HUES6 (cell line): ENCODE measurements at regions not wholly inside any gene's neighbourhood (a gene's known extent, or its start where the extent isn't known, plus 50 kb on each side); places are given as distances from the start of the nearest gene placed in this dataset.

ENCODE experiments used
- H3K27ac ChIP-seq: 2 replicates; pipeline ENCODE4 v1.7.0; 2013; ENCODE audit warnings: low read depth, mild to moderate bottlenecking, low read length, inconsistent platforms
- H3K27me3 ChIP-seq: 2 replicates; pipeline ENCODE4 v1.6.1; 2013; ENCODE audit warnings: low read length; ENCODE audit not compliant: control insufficient read depth, insufficient read depth
- H3K36me3 ChIP-seq: 2 replicates; pipeline ENCODE4 v1.6.1; 2013; ENCODE audit warnings: low read length; ENCODE audit not compliant: control insufficient read depth, insufficient read depth
- H3K4me1 ChIP-seq: 2 replicates; pipeline ENCODE4 v1.6.1; 2013; ENCODE audit warnings: low read length; ENCODE audit not compliant: control insufficient read depth, insufficient read depth
- H3K4me3 ChIP-seq: 2 replicates; pipeline ENCODE4 v1.5.1; 2013; ENCODE audit warnings: low read depth, low read length
- H3K9ac ChIP-seq: one replicate; pipeline ENCODE4 v1.6.1; 2013; ENCODE audit warnings: mild to moderate bottlenecking, low read length
- H3K9me3 ChIP-seq: 2 replicates; pipeline ENCODE4 v1.6.1; 2013; ENCODE audit warnings: low read depth, low read length; ENCODE audit not compliant: control insufficient read depth, insufficient read depth

DNA sequence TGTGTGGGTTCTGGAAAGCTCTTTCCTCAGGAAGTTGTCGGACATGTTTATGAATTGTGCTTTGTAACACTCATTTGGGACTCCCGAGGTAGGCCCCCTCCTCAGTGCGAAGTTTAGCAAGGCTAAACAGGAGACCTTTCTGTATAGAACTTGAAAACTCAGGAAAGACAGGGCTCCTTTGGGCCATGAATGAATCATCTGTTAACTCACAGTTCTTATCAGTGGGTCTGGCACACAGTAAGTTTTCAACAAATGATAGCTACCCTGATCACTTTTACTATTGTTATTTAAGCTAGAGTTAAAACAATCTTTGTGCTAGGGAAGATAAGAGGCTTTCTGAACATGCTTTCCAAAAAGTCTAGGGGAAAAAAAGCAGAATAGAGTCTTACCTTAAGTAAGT, 430.5 kb upstream of the ETAA1 start:
- Histone ChIP-seq H3K27me3 (no peaks in the 10 kb centered on the region), H3K9ac (no peak overlapping the region), H3K27ac (no peak overlapping the region), H3K4me1 (peaks cover 13% of the 10 kb centered on the region), H3K36me3 (no peaks in the 10 kb centered on the region), H3K4me3 (no peak overlapping the region), H3K9me3 (no peaks in the 10 kb centered on the region)

DNA sequence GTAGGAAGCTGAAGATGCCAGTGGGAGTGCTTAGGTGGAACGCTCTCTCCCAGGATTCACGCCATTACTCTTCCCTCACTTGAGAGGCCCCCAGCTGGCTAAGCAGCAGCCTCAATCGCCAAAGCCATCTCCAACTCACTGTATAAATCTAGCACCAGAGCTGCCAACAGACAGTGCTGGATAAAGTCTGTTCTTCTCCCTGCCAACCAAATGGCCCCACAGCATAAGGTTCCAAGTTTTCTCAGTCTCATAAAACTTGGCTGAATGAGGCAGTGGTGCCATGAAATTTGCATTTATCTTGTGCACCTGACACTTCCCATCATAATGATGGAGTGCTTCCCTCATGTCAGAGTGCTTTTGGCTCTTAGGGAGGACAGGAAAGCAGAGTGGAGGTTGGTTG, 428.2 kb upstream of the ETAA1 start:
- Histone ChIP-seq H3K9me3 (no peaks in the 10 kb centered on the region), H3K4me1 (no peaks in the 10 kb centered on the region), H3K27me3 (no peaks in the 10 kb centered on the region), H3K9ac (no peak overlapping the region), H3K36me3 (no peaks in the 10 kb centered on the region), H3K4me3 (no peak overlapping the region), H3K27ac (no peak overlapping the region)

DNA sequence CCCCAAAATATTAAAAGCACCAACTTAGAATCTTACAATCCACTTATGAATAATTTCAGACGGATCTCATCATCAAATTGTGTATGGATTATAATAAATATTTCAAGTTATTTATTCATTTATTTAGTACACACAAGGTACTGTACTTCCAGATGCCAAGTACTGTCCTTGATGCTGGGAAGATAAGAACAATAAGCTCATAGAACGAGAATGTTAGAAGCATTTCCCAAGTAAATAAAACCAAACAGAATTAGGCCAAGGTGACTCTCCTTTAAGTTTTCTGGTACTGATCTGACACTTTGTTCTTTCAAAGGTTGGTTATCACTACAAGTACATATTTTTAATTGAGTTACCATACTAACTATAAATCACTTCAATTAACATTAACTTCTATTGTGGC, 416.1 kb upstream of the ETAA1 start:
- H3K9ac ChIP-seq = no peak overlapping the region
- H3K27ac ChIP-seq = no peak overlapping the region
- H3K27me3 ChIP-seq = no peaks in the 10 kb centered on the region
- no peaks in the 10 kb centered on the region for H3K36me3 ChIP-seq
- H3K4me1 ChIP-seq = no peaks in the 10 kb centered on the region
- no peaks in the 10 kb centered on the region for H3K9me3 ChIP-seq
- no peak overlapping the region for H3K4me3 ChIP-seq

DNA sequence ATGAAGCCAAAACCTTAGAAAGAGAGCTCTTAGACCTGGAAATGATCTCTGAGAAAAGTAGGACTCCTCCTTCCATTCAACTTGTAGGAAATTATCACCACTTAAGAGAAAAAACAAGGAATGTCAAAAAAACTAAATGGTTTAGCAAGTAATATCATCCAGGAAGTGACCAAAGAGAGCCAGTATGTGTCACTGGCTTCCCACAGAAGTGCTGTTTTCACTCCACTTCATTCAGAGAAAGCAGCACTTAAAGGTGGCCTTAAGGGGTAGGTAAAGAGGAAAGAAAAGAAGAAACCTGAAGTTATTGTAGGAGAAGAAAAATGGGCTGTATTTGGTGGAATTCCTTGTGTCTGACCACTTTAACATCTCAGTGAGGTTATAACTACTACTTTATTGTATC, 414.4 kb upstream of the ETAA1 start:
- no peaks in the 10 kb centered on the region for H3K9me3 ChIP-seq
- H3K27me3 ChIP-seq = no peaks in the 10 kb centered on the region
- no peaks in the 10 kb centered on the region for H3K36me3 ChIP-seq
- H3K27ac ChIP-seq = no peak overlapping the region
- no peak overlapping the region for H3K4me3 ChIP-seq
- H3K9ac ChIP-seq = no peak overlapping the region
- no peaks in the 10 kb centered on the region for H3K4me1 ChIP-seq

DNA sequence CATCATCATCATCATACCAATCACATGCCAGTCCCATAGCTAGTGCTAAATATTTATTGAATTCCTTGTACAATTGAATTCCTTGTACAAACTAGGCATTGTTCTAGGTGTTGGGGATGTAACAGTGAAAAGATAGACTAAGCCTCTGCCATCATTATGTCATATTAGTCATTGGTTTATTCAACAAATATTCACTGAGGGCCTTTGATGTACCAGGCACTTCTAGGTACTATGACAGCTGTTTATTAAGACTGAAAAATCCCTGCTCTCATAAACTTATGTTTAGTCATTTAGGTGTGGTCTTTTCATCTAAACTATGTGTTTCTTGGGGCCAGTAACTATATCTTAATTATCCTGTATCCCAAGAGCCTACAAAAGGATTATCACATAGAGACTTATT, 412.3 kb upstream of the ETAA1 start:
- Histone ChIP-seq H3K27ac (no peak overlapping the region), H3K4me3 (no peak overlapping the region)

DNA sequence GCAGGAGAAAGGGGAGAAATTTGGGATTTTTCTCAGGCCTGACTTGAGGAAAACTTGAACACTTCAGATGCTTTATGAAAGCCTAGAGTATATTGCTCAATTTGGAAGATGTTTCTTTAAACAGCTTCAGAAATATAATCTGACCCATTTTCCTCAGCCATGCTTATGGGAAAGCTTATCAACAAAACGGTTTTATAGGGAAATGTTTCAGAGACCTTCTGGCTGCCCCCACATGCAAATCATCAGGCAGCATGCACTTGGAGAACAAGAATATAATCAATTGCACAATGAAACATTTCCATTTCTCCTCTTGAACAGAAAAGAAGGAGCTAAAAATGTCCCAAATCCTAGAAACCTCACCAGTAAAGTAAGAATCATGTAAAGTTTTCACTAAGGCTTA, 411.2 kb upstream of the ETAA1 start:
- Histone ChIP-seq H3K4me1 (no peaks in the 10 kb centered on the region), H3K9me3 (no peaks in the 10 kb centered on the region), H3K27me3 (no peaks in the 10 kb centered on the region), H3K36me3 (no peaks in the 10 kb centered on the region), H3K9ac (no peak overlapping the region), H3K4me3 (no peak overlapping the region), H3K27ac (no peak overlapping the region)

More for the DNA sequence above, 412.3 kb upstream of the ETAA1 start:
- Histone ChIP-seq H3K27me3 (no peaks in the 10 kb centered on the region), H3K9ac (no peak overlapping the region), H3K4me1 (no peaks in the 10 kb centered on the region), H3K9me3 (no peaks in the 10 kb centered on the region), H3K36me3 (no peaks in the 10 kb centered on the region)

DNA sequence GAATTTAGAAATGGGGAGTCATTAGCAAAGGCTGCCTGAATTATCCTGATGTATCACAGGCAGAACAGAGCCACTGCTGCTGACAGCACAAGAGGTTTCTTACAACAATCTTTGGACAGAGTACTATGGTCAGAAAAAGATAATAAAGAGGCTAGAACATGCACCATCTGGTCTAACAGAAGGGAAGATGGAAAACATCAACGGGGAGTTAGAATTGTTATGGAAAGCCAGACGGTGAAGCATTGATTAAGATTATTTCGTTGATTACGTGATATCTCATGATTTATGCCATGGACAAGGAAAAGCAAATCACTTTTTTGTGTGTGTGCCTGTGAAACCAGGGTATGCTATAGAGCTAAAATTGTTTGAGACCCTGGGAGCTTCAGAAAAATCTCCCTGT, 409.4 kb upstream of the ETAA1 start:
- H3K9me3 ChIP-seq = no peaks in the 10 kb centered on the region
- H3K36me3 ChIP-seq = no peaks in the 10 kb centered on the region
- H3K4me3 ChIP-seq = no peak overlapping the region
- no peak overlapping the region for H3K9ac ChIP-seq
- no peaks in the 10 kb centered on the region for H3K27me3 ChIP-seq
- H3K4me1 ChIP-seq = no peaks in the 10 kb centered on the region
- no peak overlapping the region for H3K27ac ChIP-seq

DNA sequence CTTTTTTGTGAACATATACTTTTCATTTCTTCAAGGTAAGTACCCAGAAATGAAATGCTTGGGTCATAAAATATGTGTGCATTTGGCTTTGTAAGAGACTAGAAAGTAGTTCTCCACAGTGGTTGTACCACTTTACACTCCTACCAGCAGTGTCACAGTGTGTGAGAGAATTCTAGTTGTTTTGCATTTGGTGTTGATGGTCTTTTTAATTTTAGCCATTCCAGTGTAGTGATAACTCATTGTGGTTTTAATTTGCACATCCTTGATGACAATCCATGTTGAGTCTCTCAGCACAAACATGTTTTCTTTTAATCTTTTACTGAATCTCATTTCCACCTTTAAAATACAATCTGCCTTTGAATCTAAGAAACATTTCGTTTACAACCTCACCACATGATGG, 402.5 kb upstream of the ETAA1 start:
- Histone ChIP-seq H3K27ac (no peak overlapping the region), H3K9me3 (no peaks in the 10 kb centered on the region), H3K4me1 (no peaks in the 10 kb centered on the region), H3K4me3 (no peak overlapping the region), H3K9ac (no peak overlapping the region), H3K27me3 (no peaks in the 10 kb centered on the region), H3K36me3 (no peaks in the 10 kb centered on the region)

DNA sequence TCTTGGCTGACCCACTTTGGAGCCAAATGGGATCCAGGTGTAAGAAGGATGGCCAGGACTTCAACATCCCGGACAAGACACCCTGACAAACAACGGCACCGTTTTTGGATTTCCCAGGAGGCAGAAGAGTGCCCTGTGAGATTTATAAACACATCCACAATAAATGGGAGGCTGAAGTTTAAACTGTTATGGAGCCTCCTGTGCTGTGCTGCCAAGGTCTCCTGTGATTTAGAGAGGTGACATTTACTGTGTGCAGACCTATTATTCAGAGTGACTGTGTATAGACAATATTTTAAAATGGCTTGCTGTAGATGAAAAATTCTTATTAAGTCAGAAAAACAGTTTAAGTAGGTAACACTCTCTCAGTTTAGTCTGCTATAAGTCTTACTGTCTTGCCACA, 401.5 kb upstream of the ETAA1 start:
- Histone ChIP-seq H3K9me3 (no peaks in the 10 kb centered on the region), H3K9ac (no peak overlapping the region), H3K36me3 (no peaks in the 10 kb centered on the region), H3K27ac (no peak overlapping the region), H3K4me3 (no peak overlapping the region), H3K4me1 (no peaks in the 10 kb centered on the region), H3K27me3 (no peaks in the 10 kb centered on the region)

DNA sequence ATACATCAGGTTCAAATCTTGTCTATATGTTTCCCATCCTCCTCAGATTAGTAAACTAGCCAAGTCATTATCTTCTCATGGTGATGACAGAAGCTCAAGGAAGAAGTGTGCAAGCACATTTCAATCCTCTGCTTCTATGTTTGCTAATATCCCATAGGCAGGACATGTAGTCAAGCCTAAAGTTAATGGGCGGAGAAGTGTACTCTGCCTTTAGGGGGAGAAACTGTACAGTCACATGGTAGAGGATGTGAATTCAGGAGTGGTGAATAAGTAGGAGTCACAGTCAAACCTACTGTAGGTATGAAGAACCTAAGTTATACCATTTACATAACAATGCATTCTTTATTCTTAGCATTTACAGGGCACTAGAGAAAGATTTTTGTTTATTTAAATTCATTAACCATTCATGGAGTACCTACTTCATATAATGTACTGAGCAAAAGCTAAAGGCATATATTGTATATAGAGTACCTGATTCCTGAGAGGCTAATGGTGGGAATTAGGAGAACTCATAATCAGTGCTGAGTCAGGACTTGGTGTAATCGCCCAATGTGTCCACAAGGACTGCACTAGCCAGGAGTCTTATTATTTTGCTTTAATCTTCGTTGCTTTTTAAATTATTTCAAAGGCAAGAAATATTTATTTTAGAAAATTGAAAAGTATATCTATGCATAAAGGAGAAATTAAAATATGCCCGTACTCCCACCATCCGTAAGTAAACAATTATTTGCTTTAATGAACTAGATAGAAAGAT, 394.3 kb upstream of the ETAA1 start:
- Histone ChIP-seq H3K4me1 (no peaks in the 10 kb centered on the region), H3K27me3 (no peaks in the 10 kb centered on the region), H3K9me3 (no peaks in the 10 kb centered on the region), H3K36me3 (no peaks in the 10 kb centered on the region), H3K9ac (no peak overlapping the region), H3K27ac (no peak overlapping the region), H3K4me3 (no peak overlapping the region)

DNA sequence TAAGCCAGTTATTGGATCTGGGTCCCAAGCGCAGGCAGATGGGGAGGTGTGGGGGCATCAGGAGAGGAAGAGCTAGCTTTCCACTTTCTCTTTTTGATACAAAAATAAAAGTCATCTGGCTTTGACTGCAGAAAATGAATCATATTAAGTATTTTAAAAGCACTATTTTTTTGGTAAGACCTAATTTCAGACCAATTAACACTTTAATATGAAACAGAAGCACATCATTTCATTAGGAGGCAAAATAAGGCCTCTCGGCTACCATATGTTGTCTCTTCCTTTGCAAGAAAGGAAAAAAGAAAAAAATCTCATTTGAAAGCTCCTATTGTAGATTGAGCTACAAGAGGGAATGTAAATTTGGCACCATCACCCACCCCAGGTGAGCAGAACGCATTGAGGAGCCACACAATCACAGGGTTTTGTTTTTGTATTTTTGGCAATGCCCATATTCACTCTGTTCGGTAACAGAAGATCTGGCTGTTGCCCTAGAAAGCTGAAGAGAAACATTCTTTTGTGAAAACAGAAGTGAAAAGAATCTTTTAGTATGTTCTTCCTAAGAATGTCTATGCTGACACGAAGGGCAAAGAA, 390.7 kb upstream of the ETAA1 start:
- no peaks in the 10 kb centered on the region for H3K27me3 ChIP-seq
- no peaks in the 10 kb centered on the region for H3K36me3 ChIP-seq
- no peaks in the 10 kb centered on the region for H3K9me3 ChIP-seq
- no peak overlapping the region for H3K9ac ChIP-seq
- no peaks in the 10 kb centered on the region for H3K4me1 ChIP-seq
- H3K4me3 ChIP-seq = no peak overlapping the region
- H3K27ac ChIP-seq = no peak overlapping the region
